ENCODE measurements at regions not wholly inside any gene's neighbourhood (a gene's known extent, or its start where the extent isn't known, plus 50 kb on each side); places are given as distances from the start of the nearest gene placed in this dataset.

DNA sequence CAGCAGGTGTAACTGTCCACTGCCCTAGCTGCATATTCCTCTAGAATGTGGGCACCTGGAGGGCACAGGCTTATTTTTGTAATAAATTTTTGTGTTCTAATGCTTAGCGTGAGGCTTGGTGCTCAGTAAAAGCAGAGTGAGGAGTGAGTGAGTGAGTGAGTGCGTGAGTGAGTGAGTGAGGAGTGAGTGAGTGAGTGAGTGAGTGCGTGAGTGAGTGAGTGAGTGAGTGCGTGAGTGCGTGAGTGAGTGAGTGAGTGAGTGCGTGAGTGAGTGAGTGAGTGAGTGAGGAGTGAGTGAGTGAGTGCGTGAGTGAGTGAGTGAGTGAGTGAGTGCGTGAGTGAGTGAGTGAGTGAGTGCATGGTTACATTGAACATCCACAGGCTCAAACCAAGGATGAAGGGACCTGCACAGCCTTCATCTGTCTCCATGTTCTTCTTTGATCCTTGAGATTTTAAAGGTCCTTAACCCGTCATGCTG, 371.5 kb downstream of the MED10 start:
- DNase-seq = no peak

DNA sequence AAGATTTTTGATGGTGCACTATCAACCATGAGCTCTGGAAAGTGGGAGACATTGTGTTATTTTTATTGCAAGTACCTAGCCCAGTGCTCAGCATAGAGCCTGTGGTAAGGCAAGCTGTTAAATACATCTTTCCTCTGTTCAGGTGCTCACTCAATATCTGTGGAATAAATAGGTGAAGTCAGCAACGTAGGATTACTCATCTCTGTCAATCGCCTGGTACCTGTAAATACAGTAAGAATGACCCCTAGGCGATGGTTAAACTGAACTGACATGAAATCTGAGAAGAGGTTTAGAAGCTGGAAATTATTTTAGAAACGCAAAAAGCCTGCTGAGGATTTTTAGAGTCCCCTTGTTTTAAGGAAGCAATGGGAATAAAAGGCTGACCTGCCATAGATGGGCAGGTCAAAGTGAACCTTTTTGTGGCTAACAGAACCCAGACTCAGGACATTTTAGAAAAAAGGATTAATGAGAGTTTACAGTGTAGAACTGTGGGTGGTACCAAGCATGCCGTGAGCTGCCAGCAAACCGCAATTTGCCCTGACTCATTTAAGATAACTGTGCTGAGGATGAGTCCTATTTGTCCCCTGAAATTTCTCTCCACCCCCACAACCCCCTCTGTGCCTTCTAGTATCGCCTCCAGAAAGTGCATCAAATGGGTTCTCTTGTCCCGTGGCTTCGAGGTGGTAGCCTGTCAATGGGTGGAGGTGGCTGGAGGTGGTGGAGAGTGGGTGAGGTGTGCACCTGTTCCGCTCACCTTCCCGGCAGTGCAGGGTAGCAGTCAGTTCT, 375.1 kb downstream of the MED10 start:
- DNase-seq = no peak

DNA sequence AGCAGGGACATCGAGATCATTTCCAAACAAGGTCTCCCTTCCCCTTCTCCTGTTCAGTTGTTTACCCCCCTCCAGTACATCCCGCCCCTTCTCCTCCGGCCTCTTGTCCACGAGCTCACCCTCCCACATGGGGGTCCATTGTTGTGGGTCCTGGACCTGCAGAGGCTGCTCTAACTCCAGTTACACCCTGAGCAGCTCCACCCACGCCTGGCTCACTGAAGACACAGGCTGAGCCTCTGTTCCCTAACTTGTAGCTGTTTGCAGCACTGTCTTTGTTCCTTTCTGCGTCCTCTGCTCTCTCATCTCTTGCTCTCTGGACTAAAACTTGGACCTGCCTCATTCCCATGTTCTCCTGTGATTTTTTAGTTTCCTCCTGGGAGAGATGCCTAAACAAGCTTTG, 377.5 kb downstream of the MED10 start:
- DNase-seq = no peak

DNA sequence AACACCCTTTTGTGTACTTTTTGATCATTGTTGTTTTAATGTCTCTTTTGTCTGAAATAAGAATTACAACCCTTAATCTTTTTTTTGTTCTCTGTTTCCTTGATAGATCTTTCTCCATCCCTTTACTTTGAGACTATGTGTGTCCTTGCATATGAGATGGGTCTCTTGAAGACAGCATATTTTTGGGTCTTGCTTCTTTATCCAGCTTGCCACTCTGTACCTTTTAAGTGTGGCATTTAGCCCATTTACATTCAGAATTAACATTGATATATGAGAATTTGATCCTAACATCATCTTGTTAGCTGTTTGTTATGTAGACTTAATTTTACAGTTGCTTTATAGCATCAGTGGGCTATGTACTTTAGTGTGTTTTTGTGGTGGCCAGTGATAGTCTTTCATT, 382.5 kb downstream of the MED10 start:
- no peak for DNase-seq

DNA sequence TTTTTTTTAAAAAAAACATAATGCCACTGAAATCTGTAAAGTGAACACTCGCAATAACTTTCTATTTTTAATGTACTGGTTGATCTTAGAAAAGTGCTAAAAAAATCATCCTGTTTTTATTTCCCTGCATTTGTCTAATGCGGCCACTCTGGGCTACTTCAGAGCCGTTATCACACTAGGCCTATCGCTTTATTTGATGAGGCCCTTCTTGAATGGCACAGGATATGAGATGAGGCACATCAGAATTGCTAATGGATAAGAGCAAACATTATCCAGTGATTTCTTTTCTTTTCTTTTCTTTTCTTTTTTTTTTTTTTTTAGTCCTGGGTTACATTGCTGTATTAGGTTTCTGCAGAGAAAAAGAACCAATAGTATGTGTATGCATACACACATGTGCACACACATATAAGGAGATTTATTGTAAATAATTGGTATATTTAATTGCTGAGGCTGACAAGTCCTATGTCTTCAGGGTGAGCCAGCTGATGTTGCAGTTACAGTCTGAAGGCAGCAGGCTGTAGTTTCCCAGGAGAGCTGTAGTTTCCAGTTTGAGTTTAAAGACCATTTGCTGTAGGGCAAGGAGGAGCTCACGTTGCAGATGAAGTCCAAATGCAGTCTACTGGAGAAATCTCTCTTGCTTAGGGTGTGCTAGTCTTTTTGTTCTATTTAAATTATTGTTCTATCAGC, 391.7 kb downstream of the MED10 start:
- DNase-seq = no peak

DNA sequence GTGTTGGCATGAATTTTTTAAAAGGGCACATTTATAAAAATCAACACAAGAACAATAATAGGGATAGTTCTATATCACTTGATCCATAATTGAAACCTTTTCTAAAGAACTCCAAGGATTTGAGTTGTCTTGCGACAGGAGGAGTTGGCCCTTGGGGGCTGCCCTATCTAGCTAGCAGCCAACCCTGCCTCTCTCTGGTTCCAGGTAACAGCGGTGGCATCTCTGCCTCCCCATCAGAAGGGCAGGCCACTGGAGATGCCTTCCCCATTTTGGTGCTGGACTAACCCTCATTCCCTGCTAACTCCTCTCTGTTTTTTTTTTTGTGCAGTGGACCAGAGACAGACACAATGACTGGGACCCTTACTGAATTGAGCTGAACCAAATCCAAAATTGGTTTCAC, 393.0 kb downstream of the MED10 start:
- DNase-seq = no peak

DNA sequence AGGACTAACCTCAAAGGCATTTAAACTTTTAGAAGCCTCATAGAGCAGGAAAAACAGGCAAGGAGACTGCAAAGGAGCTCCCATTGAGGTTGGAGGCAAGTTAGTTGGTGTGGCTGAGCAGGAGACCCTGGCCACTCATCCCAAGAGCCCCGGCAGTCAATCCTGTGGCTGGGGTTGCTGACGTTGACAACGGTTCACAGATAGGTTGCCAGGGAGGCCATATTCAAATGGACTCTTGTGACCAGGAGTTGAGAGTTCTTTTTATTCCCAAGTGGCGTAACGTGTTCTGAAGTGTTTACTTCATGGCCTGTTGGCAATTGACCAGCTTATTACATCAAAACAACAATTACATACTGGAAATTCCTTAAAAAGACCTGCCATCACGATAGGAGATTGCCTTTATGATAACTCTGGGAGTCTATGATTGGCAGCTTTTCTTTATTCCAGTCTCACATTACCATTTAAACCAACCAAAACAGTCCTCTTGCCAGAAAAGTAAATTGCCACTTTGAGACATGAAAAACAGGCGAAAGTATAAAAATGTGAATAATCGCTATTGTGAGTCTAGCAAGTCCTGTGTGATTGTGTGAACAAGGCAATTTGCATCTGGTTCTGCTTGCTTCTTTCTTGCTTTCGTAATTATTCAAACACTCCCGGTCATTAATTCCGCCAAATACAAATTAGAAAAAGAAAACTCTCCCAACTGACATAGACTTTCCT, 394.9 kb downstream of the MED10 start:
- no peak for DNase-seq

DNA sequence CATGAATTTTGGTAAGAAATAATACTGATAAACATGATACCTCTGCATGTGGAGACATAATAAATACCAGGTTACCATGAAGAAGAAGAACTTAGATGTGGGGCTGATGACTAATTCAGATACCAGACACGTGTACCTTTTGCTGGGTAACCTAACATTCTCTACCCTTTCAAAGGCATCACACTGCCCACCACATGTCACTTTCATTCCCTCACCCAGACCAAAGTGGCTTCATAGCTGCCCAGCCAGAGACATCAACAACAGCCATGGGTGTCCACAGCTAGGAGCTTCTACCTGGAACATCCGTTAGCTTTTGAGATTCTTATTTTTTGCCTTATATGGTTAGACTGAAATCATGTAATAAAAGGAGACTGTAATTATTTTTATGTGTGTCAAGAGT, 396.8 kb downstream of the MED10 start:
- no peak for DNase-seq

DNA sequence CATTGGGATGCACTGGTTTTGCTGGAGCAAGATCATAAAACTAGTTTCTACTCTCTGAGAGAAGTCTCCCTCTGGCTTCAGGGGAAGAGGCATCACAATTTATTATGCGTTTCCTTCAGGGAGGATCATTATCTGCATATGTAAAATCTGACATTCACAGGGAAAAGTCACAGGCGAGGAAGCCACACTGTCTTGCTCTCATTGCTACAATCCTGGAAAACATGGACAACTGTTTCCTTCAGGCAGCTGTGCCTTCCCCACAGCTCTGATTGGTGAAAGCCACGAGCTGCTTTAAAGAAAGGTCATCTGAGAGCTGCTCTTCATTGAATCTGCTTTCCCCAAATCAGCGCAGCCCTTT, 397.8 kb downstream of the MED10 start:
- DNase-seq = no peak

DNA sequence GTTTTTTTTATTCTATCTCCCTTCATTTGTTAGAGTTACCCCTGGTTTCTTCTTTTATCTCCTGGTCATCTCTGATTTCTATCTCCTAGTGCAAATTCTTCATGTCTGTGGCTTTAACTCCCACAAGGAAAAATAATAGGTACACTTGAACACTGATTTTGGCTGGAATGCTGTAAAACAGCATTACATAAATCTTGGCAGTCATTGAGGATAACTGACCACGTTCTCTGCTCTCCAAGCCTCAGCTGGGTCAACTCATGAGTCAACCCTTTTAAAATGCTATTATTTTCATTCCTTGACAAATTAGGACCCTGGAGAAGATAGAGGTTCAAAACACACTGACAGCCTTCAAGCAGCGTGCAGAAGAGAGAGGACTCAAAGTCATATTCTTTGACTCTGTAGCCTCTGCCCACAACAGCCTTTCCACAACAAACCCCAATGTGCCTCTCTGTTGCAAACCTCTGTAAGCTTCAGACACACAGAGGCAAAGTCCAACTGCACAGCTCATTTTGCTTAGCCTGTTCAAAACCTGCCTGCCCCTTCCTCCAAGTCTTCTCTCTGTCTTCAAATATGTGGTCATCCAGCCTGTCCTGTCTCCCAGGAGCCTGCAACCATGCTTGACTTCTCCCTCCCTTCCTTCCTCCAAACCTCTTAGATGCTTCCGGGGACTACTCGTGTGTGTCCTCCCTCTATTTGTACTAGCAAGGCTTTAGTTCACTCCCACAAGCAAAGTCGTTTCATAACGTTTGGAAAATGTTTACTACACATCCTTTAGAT, 398.4 kb downstream of the MED10 start:
- no peak for DNase-seq

DNA sequence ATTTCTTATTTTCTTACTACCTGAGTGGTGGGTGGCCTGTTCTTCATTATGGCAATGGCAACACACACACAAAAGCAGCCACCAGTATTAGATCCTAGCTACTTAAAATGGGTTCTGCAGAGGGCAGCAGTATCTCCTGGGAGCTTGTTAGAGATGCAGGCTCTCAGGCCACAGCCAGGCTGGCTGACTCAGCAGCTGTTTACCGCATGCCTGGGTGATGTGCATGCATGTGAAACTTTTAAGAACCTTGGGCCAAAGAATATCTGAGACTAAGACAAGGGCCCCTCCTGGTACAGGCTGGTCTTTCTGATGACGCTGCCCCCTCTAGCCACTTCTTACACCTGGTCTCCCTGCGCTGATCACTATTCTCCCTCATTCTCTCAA, 399.0 kb downstream of the MED10 start:
- DNase-seq = no peak

DNA sequence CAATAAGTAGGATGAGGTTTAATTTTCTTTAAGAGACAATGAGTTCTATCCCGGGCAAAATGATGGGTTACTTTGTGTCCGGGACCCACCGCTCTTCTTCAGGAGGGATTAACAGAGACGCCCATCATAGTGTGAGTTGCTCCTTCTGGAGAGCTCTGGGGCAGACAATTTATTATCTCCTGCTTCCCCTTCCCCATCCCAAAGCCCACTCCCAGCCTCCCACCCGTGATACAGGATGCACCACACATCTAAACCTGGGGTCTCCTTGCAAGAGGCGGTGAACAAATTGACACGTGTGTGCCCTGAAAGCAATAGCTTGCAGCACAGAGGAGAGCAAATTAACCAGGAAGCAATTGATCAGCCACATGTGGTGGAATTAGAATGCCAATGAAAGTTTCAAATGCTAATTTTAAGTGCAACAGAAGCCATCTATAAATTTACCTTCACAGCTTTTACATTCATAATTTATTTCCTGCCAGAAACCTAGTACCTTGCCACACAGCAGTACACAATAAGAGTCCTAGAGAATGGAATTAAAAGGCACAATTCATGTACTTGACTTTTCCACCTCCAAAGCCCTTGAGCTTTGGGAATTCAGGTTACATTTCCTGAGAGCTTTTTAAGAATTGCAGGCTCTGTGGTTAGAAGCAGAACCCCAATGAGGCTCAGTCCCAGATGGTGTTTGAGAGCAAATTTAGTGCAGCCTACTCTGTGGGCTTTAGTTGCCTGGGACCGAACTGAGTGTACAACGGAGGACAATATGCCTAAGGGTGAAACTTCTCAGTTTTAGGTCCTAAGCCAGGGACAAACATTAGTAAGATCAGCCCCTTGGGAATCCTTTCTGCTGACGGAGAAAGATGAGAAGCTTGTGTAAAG, 399.6 kb downstream of the MED10 start:
- DNase-seq = no peak

DNA sequence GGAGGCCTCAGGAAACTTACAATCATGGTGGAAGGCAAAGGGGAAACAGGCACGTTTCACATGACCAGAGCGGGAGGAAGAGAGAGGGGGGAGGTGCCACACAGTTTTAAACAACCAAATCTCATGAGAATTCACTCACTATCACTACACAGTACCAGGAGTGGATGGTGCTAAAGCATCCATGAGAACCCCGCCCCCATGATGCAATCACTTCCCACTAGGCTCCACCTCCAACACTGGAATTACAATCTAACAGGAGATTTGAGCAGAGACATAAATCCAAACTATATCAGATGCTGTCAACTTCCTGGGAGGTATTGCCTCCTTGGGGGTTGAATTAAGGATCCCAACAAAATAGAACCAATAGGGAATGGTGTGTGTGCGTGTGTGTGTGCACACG, 407.1 kb downstream of the MED10 start:
- no peak for DNase-seq

DNA sequence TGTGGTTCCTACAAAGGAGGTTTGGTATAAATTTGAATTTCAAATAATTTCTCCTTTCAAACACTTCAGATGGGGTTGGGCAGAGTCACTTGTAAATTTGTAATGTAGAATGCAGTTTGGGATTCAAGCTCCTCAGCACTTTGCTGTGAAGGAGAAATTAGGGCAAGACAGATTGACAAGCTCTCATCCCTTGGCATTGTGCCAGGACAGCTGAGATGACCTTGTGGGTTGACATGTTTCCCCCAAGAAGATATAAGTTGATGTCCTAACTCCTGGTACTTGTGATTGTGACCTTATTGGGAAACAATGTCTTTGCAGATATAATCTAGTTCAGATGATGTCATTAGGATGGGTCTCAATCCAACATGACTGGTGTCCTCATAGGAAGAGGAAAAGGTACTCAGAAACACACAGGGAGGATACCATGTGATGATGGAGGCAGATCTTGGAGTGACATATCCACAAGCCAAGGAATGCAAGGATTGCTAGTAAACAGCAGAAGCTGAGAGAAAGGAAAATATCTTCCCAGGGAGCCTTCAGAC, 408.3 kb downstream of the MED10 start:
- DNase-seq = no peak

DNA sequence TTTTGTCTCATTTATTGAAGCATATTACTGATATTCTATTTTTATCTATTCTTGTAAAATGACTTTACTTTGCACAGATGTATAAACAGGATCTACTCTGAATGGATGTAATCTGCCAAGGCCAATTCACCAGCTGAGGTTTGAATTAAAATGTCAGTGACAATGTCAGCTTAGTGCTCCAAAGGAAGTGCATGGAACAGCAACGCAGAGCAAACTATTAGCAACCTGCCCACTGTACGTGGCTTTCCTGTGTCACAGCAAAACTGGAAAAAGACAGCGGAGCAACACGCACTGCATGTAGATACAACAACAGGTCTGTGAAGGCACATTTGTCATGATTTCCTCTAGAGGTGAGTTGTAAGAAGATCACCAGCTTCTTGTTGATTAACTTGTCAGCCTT, 409.4 kb downstream of the MED10 start:
- DNase-seq = no peak

DNA sequence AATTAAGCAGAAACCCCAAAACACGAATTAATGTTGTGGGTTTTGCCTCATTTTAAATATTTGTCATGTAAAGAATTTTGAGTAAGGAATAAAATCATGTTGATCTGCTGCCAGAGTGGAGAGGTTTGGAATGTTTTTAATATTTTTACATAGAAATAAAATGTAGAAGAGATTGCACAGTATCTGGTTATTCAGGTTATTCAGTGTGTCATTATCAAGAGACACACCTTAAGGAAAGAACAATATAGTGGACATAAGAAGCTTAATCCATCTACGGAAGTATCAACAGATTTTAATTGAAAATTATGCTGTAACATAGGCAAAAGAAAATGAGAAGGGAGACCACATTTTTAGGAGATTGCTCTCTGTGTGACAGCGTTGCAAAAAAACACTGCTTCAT, 410.4 kb downstream of the MED10 start:
- no peak for DNase-seq

DNA sequence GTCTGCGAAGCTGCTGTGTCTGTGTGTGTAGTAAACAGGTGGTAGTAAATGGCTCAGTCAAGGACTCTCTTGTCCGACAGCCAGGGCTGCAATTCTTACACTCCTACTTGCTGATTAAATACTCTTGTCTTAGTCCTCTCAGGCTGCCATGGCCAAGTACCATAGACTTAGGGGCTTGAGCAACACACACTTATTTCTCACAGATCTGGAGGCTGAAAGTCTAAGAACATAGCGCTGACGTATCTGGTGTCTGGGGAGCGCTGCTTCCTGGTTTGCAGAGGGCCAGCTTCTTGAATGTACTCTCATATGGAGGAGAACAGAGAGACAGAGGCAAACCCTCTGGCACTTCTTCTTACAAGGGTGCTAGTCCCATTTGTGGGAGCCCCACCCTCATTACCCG, 411.0 kb downstream of the MED10 start:
- DNase-seq = no peak

DNA sequence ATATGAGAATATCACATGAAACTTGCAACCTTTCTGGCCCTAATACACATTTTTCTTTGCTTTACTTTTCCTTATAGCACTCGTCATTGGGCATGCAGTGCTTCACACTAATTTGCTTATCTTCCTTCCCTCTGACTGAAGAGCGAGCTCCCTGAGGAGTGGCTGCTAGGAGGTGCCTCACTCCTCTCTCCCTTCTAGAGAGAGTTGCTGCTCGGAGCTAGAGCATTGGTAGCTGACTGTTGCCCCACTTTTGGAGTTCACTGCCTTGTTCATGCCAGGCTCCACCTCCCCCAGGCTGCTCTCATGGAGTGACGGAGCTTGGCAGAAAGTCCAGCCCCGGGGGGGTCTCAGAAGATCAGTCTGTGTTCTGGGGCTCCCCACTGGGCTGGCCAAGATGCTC, 413.2 kb downstream of the MED10 start:
- no peak for DNase-seq

DNA sequence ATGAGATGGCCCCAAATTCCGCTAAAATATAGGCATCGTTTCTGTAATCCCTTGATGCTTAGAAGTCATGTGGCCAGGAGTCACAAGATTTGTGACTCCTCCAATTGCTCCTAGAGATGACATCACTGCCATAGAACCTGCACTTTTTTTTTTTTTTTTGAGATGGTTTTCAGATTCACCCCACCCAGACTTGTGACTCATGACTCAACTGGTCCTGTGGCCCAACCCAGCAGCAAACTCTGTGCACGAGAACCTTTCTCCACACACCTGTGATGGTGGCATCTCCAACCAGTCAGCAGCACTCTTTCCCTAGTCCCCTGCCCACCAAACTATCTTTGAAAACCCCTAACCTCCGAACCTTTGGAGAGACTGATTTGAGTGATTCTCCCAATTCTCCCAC, 414.0 kb downstream of the MED10 start:
- DNase-seq = no peak

DNA sequence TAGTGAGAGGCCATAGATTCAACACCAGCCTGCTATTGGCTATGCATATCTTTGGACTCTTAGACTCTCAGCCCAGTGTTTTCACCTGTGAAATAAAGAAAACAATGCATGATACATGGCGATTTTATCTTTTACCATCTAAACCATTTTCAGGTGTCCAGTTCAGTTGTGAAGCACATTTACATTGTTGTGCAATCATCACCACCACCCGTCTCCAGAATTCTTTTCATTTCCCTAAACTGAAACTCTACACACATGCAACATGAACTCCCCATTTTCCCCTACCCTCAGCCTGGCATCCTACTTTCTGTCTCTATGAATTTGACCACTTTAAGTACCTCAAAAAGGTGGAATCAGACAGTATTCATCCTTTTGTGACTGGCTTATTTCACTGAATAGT, 420.6 kb downstream of the MED10 start:
- DNase-seq = no peak

DNA sequence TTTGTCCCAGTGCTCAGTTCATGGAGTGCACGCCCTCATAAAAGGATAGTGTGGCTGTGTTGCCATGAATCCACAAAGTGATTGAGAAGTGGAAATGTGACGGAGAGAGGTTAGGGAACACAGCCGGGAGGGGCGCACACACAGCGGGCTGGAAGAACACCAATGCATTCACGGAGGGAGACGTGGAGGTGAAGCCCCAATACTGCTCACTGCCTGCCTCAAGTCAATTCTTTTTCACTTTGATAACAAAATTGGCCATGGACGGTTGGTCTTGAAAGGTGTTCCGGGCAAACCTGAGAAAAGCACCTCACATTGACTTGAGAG, 424.1 kb downstream of the MED10 start:
- DNase-seq = no peak

Data from muscle of arm (tissue), 1 donor.